ENCODE measurements at regions not wholly inside any gene's neighbourhood (a gene's known extent, or its start where the extent isn't known, plus 50 kb on each side); places are given as distances from the start of the nearest gene placed in this dataset.

DNA sequence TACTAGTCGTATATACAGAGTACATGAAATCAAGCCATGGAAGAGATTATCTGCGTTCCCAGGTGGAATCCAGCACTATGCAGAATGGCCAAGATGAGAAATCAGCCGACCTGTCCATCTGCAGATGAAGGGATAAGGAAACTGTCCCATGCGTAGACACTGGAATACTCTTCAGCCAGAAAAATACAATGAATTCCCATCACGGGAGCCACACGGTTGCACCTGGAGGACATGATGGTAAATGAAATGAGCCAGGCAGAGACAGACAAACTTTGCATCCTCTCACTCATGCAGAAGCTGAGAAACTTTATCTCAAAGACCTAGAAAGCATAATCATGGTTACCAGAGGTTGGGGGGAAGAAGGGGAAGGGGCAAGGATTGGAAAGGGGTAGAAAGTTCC, 111.9 kb upstream of the TOP3B start:
- TF ChIP-seq, protein P1, sequence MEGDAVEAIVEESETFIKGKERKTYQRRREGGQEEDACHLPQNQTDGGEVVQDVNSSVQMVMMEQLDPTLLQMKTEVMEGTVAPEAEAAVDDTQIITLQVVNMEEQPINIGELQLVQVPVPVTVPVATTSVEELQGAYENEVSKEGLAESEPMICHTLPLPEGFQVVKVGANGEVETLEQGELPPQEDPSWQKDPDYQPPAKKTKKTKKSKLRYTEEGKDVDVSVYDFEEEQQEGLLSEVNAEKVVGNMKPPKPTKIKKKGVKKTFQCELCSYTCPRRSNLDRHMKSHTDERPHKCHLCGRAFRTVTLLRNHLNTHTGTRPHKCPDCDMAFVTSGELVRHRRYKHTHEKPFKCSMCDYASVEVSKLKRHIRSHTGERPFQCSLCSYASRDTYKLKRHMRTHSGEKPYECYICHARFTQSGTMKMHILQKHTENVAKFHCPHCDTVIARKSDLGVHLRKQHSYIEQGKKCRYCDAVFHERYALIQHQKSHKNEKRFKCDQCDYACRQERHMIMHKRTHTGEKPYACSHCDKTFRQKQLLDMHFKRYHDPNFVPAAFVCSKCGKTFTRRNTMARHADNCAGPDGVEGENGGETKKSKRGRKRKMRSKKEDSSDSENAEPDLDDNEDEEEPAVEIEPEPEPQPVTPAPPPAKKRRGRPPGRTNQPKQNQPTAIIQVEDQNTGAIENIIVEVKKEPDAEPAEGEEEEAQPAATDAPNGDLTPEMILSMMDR (conservative IDR thresholded peaks at IDR 0.05; ENCODE audit: low read depth, low read length) = no peak
- no peak for DNase-seq (ENCODE audit: low read depth)
- no peak overlapping the region for H3K4me3 ChIP-seq (ENCODE audit: low read depth, low read length)

DNA sequence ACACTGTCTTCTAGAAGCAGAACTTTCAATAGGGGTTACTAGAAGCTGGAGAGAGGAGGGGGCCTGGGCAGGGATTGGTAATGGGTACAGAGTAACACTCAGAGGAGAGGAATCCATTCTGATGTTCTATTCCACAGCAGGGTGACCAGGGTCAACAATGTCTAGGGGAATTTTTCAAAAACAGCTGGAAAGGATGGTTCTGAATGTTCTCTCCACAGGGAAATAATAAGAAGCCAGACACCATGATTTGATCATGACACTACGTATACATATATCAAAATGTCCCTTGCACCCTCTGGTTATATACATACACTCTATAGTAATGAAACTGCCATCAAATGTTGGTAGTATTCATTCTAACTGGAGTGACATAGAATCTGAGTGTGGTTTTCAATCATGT, 111.2 kb upstream of the TOP3B start:
- TF ChIP-seq, protein P1 (conservative IDR thresholded peaks at IDR 0.05; ENCODE audit: low read depth, low read length) = no peak
- H3K4me3 ChIP-seq (ENCODE audit: low read depth, low read length) = no peak overlapping the region
- DNase-seq (ENCODE audit: low read depth) = no peak

DNA sequence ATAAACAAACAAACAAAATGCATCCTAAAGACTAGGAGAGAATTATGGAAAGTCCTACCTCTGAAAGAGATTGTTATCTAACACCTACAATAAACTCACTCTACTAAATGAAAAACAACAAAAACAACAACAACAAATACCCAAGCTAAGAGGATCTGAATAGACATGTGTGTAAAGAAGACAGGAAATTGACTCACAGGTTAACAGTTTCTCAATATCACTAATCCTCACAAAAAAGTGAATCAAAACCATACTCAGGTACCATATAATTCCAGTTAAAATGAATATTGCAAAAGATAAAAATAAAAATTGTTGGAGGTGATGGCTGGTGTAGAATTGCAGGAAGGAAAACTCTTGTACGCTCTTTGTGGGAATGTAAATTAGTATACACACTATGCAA, 110.4 kb upstream of the TOP3B start:
- H3K4me3 ChIP-seq (ENCODE audit: low read depth, low read length) = no peak overlapping the region
- DNase-seq (ENCODE audit: low read depth) = no peak
- TF ChIP-seq, protein P1 (conservative IDR thresholded peaks at IDR 0.05; ENCODE audit: low read depth, low read length) = no peak

DNA sequence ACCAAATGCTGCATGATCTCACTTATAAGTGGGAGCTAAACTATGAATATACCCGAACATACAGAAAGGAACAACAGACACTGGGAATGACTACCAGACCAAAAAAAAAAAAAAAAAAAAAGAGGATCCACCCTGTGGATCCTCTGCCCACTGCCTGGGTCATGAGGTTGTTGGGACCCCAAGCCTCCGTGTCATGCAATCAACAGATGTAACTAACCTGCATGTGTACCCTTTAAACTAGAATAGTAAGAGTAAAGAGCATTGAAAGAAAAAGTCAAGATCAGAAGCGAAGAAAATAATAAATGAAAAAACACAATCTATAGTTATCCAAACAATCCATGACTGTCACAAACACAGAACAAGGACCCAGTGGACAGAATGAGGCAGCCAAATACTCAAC, 109.5 kb upstream of the TOP3B start:
- H3K4me3 ChIP-seq (ENCODE audit: low read depth, low read length) = no peak overlapping the region
- TF ChIP-seq, protein P1 (conservative IDR thresholded peaks at IDR 0.05; ENCODE audit: low read depth, low read length) = no peak
- no peak for DNase-seq (ENCODE audit: low read depth)

DNA sequence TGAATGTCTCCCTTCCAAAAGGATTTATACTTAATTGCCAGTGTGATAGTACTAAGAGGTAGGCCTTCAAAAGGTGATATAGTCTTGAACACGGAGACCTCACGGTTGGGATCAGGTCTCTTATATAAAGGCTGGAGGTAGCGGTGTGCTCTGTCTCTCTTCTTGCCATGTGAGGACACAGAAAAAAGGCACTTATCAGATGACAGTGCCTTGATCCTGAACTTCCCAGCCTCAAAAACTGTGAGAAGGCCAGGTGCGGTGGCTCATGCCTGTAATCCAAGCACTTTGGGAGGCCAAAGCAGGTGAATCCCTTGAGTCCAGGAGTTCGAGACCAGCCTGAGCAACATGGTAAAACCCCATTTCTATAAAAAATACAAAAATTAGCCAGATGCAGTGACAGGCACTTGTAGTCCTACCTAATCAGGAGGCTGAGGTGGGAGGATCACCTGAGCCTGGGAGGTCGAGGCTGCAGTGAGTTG, 108.9 kb upstream of the TOP3B start:
- DNase-seq (ENCODE audit: low read depth) = no peak
- no peak overlapping the region for H3K4me3 ChIP-seq (ENCODE audit: low read depth, low read length)
- TF ChIP-seq, protein P1 (conservative IDR thresholded peaks at IDR 0.05; ENCODE audit: low read depth, low read length) = no peak

DNA sequence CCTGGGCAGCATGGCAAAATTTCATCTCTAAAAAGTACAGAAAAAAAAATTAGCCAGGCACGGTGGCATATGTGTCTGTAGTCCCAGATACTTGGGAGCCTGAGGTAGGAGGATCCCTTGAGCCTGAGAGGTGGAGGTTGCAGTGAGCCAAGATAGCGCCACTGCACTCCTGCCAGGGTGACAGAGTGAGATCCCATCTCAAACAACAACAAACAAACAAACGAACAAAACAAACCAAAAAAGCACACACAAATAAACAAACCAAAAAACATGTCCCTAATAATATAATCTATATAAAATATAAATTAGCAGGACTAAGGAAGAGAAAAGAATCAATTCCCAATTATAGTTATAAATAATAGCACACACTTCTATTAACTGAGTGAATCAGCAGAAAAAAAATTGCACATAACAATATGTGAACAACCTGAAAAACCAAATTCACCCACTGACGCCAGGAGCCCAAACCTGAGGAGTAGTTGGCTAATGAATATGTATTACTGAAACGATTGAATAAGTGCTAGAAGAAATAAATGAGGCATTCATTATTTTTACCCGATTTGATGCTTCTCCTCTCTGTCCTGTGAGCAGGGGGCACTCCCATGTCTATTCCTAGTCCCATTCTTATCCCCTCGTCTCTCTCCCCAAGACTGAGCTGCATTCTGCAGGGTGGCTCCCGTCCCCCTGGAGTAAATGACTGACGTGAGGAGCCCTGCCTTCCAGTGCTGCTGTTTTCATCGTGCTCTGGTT, 108.2 kb upstream of the TOP3B start:
- DNase-seq (ENCODE audit: low read depth) = no peak
- H3K4me3 ChIP-seq (ENCODE audit: low read depth, low read length) = no peak overlapping the region
- TF ChIP-seq, protein P1 (conservative IDR thresholded peaks at IDR 0.05; ENCODE audit: low read depth, low read length) = no peak

Measured in choroid plexus epithelial cell (primary cell).